Stimulated activated CD4-positive, alpha-beta T cell treated with anti-CD3 and anti-CD28 coated beads, Interleukin-15, amount 100 ng/mL, for 48 hours (primary cell): ENCODE measurements at regions not wholly inside any gene's neighbourhood (a gene's known extent, or its start where the extent isn't known, plus 50 kb on each side); places are given as distances from the start of the nearest gene placed in this dataset.

Experiments
- DNase-seq, 2 donors: peaks; one replicate each; pipeline ENCODE4 v3.0.0-alpha.2; 2020; ENCODE audit warnings: low read depth in 2 of 2

- DNase-seq, result no peak
Measured at GRCh38 chr4:60002603-60003337, 1197.4 kb upstream of the ADGRL3 start.

- no peak for DNase-seq
Measured at GRCh38 chr4:60013464-60014184, 1186.5 kb upstream of the ADGRL3 start.

- no peak for DNase-seq
Measured at GRCh38 chr4:60016971-60017370, 1183.2 kb upstream of the ADGRL3 start.

- DNase-seq, result no peak
Measured at GRCh38 chr4:60019180-60019579, 1180.9 kb upstream of the ADGRL3 start.

- no peak for DNase-seq
Measured at GRCh38 chr4:60019946-60020345, 1180.2 kb upstream of the ADGRL3 start.

GRCh38 chr4:60020389-60020788 lies 1179.7 kb upstream of the ADGRL3 start:
- DNase-seq, result no peak

- DNase-seq, result no peak
Measured at GRCh38 chr4:60033826-60034225, 1166.3 kb upstream of the ADGRL3 start.

- no peak for DNase-seq
Measured at GRCh38 chr4:60034361-60034760, 1165.8 kb upstream of the ADGRL3 start.

GRCh38 chr4:60039908-60040307 lies 1160.2 kb upstream of the ADGRL3 start:
- DNase-seq, result no peak

GRCh38 chr4:60042231-60042652 lies 1157.9 kb upstream of the ADGRL3 start:
- no peak for DNase-seq

GRCh38 chr4:60042941-60043340 lies 1157.2 kb upstream of the ADGRL3 start:
- no peak for DNase-seq

GRCh38 chr4:60078984-60079383 lies 1121.1 kb upstream of the ADGRL3 start:
- DNase-seq, result no peak

GRCh38 chr4:60081839-60082238 lies 1118.3 kb upstream of the ADGRL3 start:
- no peak for DNase-seq

- DNase-seq, result no peak
Measured at GRCh38 chr4:60088807-60089486, 1111.2 kb upstream of the ADGRL3 start.

- DNase-seq, result no peak
Measured at GRCh38 chr4:60089546-60090273, 1110.4 kb upstream of the ADGRL3 start.

- no peak for DNase-seq
Measured at GRCh38 chr4:60096676-60097075, 1103.5 kb upstream of the ADGRL3 start.

GRCh38 chr4:60116592-60116991 lies 1083.5 kb upstream of the ADGRL3 start:
- no peak for DNase-seq

- no peak for DNase-seq
Measured at GRCh38 chr4:60117726-60118323, 1082.3 kb upstream of the ADGRL3 start.

- no peak for DNase-seq
Measured at GRCh38 chr4:60122820-60123219, 1077.3 kb upstream of the ADGRL3 start.

GRCh38 chr4:60128888-60129287 lies 1071.2 kb upstream of the ADGRL3 start:
- DNase-seq, result no peak

- no peak for DNase-seq
Measured at GRCh38 chr4:60129740-60130139, 1070.4 kb upstream of the ADGRL3 start.

- DNase-seq, result no peak
Measured at GRCh38 chr4:60133375-60133774, 1066.8 kb upstream of the ADGRL3 start.
